HL-60/S4 treated with retinoic acid at 250 ng/mL for 4 days and 3 days (cell line): ENCODE measurements at regions not wholly inside any gene's neighbourhood (a gene's known extent, or its start where the extent isn't known, plus 50 kb on each side); places are given as distances from the start of the nearest gene placed in this dataset.

Experiments used
- in situ Hi-C: fragments of 300-500 bp; cut with MboI; formaldehyde crosslinking; loops from 2 replicates; pipeline ENCODE4 v1.7.0; 2022; ENCODE audit warnings: low sequenced_read_pairs

- in situ Hi-C loops: loop anchor here (10.0 kb wide), 1 partner anchor 197 kb away; no protein-coding TSS in a partner anchor
These were observed 86.7 kb upstream of the PRKAR2B start for GRCh38 chr7:106957766-106958165.

DNA sequence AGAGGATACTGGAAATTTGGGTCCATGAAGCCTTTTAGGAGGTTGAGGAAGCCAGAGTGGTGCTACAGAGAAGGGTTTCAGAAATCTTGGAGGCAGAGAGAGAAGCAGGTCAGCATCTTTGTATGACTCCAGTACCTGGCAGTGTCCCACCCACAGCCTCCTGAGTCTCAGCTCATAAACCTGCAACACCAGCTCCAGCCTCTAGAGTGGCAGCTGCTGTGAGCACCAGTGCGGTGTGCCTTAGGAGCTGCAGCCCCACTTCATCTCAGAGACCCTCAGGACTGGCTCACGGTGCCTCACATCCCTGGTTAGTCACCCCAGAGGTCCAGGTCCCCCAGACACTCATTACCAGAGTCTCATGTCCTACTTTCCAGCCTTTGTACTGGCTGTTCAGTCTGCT, 84.8 kb upstream of the PRKAR2B start:
- in situ Hi-C loops: loop anchor here (10.0 kb wide), 1 partner anchor 195 kb away; no protein-coding TSS in a partner anchor

- in situ Hi-C loops: no loop called here
These were observed 81.8 kb upstream of the PRKAR2B start for GRCh38 chr7:106962751-106963150.

- in situ Hi-C loops: no loop called here
These were observed 80.0 kb upstream of the PRKAR2B start for GRCh38 chr7:106964466-106964865.

DNA sequence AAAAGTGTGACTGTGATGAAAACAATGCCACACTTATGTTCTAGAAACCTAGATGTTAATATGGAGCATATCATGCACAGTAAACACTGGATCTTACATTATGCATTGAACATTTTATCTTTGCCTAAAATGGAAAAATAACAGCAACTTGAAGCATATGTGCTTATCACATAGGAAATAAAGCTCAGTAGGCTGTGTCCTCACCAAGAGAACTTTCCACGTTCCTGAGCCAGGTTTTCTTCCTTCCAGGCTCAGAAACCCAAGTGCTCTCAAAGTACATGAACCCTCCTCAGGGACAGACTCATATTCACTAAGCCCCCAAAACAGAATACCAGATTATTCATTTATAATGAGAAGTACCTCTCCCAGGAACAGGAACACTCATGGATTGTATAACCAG, 79.4 kb upstream of the PRKAR2B start:
- in situ Hi-C loops: no loop called here

DNA sequence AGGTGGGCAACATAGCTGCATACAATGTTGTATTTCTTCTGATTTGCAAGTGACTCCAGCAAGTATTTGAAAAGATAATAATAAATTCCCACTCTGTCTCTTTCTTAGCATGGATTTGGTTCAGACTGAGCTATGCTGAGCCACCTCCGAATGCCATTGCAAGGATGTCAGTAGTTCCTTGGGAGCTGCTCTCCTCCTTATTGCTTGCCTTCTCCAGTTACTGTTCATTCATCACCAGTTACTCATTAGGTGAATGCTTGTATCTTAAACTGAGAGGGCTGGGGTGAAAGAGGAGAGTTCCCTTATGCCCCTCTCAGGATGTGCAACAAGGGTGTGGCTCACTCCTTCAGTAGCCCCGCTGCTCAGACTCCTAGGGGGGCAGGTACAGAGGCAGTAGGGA, 78.4 kb upstream of the PRKAR2B start:
- in situ Hi-C loops: no loop called here

DNA sequence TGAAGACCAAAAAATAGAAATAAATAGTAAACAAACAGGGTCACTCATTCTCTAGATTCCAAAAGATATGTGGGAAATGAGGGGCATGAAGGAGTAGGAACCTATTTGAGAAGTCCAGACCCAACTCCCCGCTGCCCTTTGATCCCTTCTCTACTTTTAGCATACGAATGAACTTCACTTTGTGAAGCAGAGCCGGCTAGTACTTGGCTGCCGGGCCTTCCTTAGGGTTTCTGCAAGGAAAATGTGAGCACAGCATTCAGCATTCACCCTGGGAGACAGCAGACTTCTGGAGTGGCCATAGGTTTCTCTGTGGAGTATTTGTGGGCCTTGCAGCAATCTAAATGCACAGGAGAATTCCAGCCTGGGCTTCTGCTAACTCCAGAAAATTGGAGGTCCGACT, 76.3 kb upstream of the PRKAR2B start:
- in situ Hi-C loops: no loop called here

- in situ Hi-C loops: no loop called here
These were observed 65.8 kb upstream of the PRKAR2B start for GRCh38 chr7:106978425-106979420.

DNA sequence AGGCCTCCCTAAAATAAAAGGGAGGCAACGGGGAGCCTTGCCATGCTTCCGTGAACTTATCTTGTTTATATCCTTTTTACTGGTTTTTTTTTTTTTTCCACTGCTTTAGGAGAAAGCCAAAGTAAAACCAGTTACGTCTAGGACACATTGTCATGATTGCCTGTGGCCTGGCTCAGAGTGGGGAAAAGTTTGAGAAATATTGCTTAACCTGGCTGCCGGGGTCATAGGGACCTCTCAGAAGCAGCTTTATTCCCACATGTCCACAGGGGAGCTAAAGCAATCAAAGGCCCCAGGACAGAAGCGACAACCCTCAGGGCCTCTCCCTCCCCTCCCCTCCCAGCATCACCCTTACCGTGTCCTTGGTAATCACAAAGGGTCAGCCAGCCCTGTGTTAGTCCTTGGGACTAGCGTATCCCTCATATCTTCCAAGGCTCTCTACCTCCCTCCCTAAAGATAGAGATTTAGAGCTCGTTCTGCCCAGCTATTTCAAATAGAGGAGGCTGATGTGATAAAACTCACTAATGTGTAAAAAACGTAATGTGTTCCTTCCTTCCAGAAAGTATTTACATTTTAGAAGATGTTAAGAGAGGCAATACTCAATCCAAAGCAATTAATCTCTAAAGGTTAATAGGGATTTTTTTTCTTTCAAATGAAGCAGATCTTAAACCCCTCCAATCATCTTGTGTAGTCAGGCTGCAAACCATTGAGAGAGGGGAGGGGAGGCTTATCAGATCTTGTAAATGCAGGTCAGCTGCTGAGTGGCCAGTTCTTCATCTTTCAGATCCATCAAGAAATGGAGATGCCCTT, 64.8 kb upstream of the PRKAR2B start:
- in situ Hi-C loops: no loop called here

DNA sequence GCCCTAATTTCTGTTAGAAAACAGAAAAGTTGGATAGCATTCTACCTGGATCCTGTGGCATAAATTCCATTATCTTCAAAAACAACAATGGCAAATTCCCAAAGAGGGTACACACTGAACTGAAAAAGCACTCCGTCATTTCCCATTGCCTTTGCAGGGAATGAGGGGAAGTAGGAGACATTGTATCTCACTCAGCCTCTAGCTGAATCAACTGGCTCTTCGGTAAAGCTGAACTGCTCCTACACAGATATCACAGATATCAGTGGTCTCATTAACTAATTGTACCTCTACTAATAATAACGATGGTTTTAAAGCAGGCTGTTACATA, 64.2 kb upstream of the PRKAR2B start:
- in situ Hi-C loops: no loop called here

DNA sequence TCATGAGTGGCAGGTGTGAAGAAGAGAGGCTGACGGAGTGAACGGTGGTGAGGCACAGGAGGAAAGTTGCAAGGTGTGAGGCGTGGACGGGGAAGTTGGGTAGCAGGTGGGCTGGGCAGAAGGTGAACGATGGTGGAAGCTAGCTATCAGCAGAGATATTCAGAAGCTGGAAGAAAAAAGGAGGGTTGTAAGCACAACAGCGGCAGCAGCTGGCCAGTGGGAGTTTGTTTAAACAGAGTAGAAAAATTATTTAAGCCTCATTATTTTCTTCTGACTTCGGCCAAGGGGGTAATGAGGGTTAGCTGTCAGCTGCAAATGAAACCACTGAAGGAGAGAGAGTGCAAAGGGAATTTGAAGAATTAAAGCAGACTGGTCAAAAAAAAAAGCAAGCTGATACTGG, 62.1 kb upstream of the PRKAR2B start:
- in situ Hi-C loops: no loop called here

GRCh38 chr7:106984034-106984433, 60.5 kb upstream of the PRKAR2B start:
- in situ Hi-C loops: no loop called here

- in situ Hi-C loops: no loop called here
These were observed 58.0 kb upstream of the PRKAR2B start for GRCh38 chr7:106986450-106986977.

- in situ Hi-C loops: no loop called here
These were observed 56.7 kb upstream of the PRKAR2B start for GRCh38 chr7:106987777-106988176.

DNA sequence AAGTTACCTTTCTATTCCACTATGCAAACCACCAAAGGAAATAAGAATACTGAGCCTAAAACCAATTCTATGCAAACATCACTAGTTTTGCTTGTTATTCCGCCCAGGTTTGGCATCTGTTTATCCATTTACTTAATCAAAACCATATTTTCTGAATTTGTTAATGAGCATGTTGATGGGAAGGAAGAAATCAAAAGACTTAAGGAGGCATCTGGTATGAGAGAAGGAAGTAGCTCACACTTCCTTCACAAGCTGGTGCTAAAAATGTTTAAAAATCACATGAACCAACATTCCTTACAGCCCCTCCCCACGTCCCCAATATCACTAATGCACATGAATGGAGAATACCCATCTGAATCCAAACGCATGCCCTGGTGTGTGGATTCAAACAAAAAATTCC, 52.0 kb upstream of the PRKAR2B start:
- in situ Hi-C loops: no loop called here
